GM12874 (cell line): ENCODE measurements at regions not wholly inside any gene's neighbourhood (a gene's known extent, or its start where the extent isn't known, plus 50 kb on each side); places are given as distances from the start of the nearest gene placed in this dataset.

Experiments
- CTCF ChIP-seq: IDR thresholded peaks from 2 replicates; pipeline ENCODE4 v1.5.1; 2011; ENCODE audit warnings: low read depth, mild to moderate bottlenecking, control low read depth, low read length, moderate library complexity; ENCODE audit not compliant: insufficient read depth

GRCh38 chr2:11024687-11025086 lies 113.0 kb downstream of the KCNF1 start:
- TF ChIP-seq CTCF = no peak

GRCh38 chr2:11026286-11026921 lies 114.7 kb downstream of the KCNF1 start:
- no peak for TF ChIP-seq CTCF

GRCh38 chr2:11027195-11027594 lies 115.5 kb downstream of the KCNF1 start:
- no peak for TF ChIP-seq CTCF

- TF ChIP-seq CTCF = no peak
Observed at GRCh38 chr2:11028407-11028916, 116.7 kb downstream of the KCNF1 start.

- TF ChIP-seq CTCF = no peak
Observed at GRCh38 chr2:11029136-11029535, 117.4 kb downstream of the KCNF1 start.

GRCh38 chr2:11030036-11030435 lies 118.3 kb downstream of the KCNF1 start:
- no peak for TF ChIP-seq CTCF

GRCh38 chr2:11030909-11031308 lies 119.2 kb downstream of the KCNF1 start:
- no peak for TF ChIP-seq CTCF
